VCaP (cell line): ENCODE measurements at regions not wholly inside any gene's neighbourhood (a gene's known extent, or its start where the extent isn't known, plus 50 kb on each side); places are given as distances from the start of the nearest gene placed in this dataset.
A peak's percentile ranks its signal among the peaks of the same experiment; 100 is the strongest.

Experiments used
- H3K27ac ChIP-seq: fragments of 450-650 bp; 2 replicates; pipeline ENCODE4 v1.5.1; 2017
- TF ChIP-seq, protein P1 (sequence below): fragments of 450-650 bp; conservative IDR thresholded peaks from 2 replicates; pipeline ENCODE4 v1.5.1; 2017; ENCODE audit warnings: mild to moderate bottlenecking, moderate library complexity

DNA sequence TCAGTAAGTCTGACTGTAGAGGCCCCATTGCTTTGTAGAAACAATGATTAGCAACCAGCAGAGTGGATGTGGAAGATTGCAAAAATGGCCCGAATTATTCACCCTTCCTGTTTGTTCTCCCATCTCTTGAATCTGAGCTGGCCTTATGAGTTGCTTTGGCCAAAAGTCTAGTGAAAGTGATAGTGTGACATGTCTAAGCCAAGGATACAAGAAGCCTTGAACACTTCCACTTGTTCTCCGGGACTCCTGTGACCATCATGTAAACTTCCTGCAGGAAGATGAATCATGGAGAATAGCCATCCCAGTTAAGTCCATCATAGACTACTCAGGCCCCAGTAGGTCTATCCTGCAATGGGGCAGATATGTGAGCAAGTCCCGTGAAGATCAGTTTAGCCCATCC is 252.0 kb upstream of the JAG1 start:
- TF ChIP-seq, protein P1, sequence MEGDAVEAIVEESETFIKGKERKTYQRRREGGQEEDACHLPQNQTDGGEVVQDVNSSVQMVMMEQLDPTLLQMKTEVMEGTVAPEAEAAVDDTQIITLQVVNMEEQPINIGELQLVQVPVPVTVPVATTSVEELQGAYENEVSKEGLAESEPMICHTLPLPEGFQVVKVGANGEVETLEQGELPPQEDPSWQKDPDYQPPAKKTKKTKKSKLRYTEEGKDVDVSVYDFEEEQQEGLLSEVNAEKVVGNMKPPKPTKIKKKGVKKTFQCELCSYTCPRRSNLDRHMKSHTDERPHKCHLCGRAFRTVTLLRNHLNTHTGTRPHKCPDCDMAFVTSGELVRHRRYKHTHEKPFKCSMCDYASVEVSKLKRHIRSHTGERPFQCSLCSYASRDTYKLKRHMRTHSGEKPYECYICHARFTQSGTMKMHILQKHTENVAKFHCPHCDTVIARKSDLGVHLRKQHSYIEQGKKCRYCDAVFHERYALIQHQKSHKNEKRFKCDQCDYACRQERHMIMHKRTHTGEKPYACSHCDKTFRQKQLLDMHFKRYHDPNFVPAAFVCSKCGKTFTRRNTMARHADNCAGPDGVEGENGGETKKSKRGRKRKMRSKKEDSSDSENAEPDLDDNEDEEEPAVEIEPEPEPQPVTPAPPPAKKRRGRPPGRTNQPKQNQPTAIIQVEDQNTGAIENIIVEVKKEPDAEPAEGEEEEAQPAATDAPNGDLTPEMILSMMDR: no peak
- H3K27ac ChIP-seq: no peak overlapping the region

DNA sequence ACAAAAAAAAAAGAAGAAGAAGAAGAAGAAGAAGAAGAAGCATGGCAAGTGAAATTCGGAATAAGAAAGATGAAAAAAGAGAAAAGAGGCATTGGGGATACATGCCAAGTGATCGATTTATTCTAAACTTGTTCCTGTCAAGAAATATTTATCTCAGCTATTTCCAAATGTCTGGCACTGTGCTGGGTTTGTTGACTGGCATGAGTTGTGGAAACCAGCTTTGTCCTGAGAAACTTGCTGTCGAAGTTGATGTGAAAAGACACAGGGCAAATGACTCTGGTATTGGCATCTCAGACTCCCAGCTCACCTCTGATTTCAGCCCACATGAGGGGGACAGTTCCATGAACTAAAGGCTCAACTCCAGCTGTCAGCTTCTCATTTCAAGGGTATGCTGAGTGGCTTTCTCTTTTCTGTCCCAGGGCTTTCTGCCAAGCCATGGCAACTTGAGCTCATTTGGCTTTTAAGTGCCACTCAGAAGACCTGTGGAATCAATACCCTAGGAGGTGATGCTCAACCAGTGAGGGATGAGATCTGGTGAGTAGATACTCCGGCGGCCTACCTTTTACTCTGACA is 253.3 kb upstream of the JAG1 start:
- TF ChIP-seq, protein P1: no peak
- H3K27ac ChIP-seq: no peak overlapping the region

- peak overlapping the region; percentile 70 for H3K27ac ChIP-seq
- TF ChIP-seq, protein P1: no peak
Observed at GRCh38 chr20:10927936-10928840, 254.4 kb upstream of the JAG1 start.

DNA sequence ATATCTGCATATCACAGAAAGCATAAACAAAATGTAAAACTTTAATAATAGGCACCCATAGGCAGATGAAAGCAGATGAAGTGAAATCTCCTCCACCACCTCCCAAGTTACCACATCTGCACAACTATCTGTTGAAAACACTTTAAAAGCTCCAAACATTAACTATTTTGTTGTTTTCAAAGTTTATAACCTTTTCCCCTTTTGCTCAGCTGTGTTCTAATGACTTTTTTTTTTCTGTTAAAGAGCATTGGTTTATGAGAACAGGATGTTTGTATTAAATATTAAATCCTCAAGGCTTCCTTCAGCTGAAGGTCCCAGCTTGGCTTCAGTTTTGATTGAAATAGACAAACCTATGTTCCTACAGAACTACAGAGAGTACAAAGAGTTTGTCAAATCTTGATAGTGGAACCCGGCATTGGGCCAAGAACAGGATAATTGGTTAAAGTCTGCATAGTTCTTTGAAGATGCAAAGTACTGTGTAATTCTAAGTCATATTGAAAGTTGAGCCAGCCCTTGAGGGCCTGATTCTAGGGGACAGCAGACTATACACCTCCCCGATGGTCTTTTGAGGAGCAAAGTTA is 255.1 kb upstream of the JAG1 start:
- TF ChIP-seq, protein P1: no peak
- peak overlapping the region; percentile 70 for H3K27ac ChIP-seq

DNA sequence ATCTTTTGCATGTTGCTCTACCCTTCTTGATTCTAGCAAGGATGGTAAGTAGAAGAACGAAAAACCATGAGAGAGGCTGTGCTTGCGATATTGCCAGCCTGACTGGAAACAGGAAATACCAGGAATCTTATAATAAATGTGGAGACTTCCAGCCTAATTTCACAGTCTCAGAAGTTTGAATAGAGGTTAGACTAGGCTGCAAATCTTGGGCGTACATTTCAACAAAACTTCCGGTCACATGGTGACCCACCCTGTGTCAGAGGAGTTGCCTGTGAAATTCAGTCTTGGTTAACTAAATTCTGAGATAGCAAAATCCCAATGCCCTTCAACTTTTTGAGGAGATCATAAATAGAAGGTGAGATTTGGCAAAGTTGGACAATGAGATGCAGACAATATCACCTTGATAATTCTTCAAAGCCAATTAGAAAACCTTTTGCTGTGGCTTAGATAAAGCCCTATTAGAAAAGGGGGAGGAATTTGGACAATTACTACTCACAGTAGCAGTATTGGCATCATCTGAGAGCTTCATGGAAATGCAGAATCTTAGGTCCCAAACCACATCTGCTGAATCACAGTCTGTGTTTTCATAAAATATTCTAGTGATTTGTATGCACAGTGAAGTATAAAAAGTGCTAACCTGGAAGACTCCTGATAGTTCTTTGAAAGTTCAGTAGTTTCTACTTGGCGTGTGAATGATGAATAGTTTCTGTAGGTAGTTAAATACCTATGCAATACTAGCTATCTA is 262.0 kb upstream of the JAG1 start:
- TF ChIP-seq, protein P1: no peak
- no peak overlapping the region for H3K27ac ChIP-seq

DNA sequence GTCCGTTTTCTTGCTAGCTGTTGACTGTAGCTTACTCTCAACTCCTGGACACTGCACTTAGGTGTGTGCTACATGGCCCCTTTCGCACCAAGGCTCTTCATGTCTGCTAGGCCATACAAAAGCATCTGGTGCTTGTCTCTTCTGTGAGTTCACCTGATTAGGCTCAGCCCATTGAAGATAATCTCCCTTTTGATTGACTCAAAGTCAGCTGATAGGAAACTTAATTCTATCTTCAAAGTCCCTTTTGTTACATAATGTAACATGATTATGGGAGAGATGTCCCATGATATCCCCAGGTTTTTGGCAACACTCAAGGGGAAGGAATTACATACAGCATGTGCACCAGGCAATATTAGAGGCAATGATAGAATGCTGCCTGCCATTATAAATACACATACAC is 263.0 kb upstream of the JAG1 start:
- H3K27ac ChIP-seq: no peak overlapping the region
- TF ChIP-seq, protein P1: no peak
